H9 (cell line): ENCODE measurements at regions not wholly inside any gene's neighbourhood (a gene's known extent, or its start where the extent isn't known, plus 50 kb on each side); places are given as distances from the start of the nearest gene placed in this dataset.

Experiments used
- DNase-seq: peaks from one replicate; pipeline ENCODE4 v3.0.0-alpha.2; 2017
- H2AFZ ChIP-seq: one replicate; pipeline ENCODE4 v1.6.1; 2013; ENCODE audit warnings: mild to moderate bottlenecking, low read length, control low read depth, moderate library complexity
- H2AK5ac ChIP-seq: 2 replicates; pipeline ENCODE4 v1.6.1; 2013; ENCODE audit warnings: low read length, control low read depth, mixed read lengths; ENCODE audit not compliant: insufficient read length
- H2BK120ac ChIP-seq: one replicate; pipeline ENCODE4 v1.6.1; 2013; ENCODE audit warnings: low read depth, mild to moderate bottlenecking, low read length, control low read depth, inconsistent platforms; ENCODE audit not compliant: poor library complexity, severe bottlenecking
- H2BK12ac ChIP-seq: 2 replicates; pipeline ENCODE4 v1.6.1; 2013; ENCODE audit warnings: low read length, control low read depth, mixed read lengths, low read depth; ENCODE audit not compliant: insufficient read length
- H2BK15ac ChIP-seq: 2 replicates; pipeline ENCODE4 v1.6.1; 2013; ENCODE audit warnings: low read depth, low read length, control low read depth
- H2BK20ac ChIP-seq: one replicate; pipeline ENCODE4 v1.6.1; 2013; ENCODE audit warnings: low read depth, mild to moderate bottlenecking, low read length, control low read depth, inconsistent platforms; ENCODE audit not compliant: poor library complexity, severe bottlenecking
- H2BK5ac ChIP-seq: 2 replicates; pipeline ENCODE4 v1.6.1; 2013; ENCODE audit warnings: low read length, control low read depth, mixed read lengths; ENCODE audit not compliant: insufficient read length
- H3K14ac ChIP-seq: 2 replicates; pipeline ENCODE4 v1.6.1; 2013; ENCODE audit warnings: low read length, control low read depth; ENCODE audit not compliant: insufficient read depth
- H3K18ac ChIP-seq: 2 replicates; pipeline ENCODE4 v1.6.1; 2013; ENCODE audit warnings: low read depth, mild to moderate bottlenecking, mixed read lengths, low read length, control low read depth; ENCODE audit not compliant: insufficient read length
- H3K23ac ChIP-seq: 2 replicates; pipeline ENCODE4 v1.6.1; 2013; ENCODE audit warnings: low read length, control low read depth, mixed read lengths, low read depth; ENCODE audit not compliant: insufficient read length
- H3K23me2 ChIP-seq: 2 replicates; pipeline ENCODE4 v1.6.1; 2013; ENCODE audit warnings: low read depth, mild to moderate bottlenecking, mixed read lengths, low read length, control low read depth; ENCODE audit not compliant: insufficient read length, poor library complexity, severe bottlenecking
- H3K27ac ChIP-seq: 2 replicates; pipeline ENCODE4 v1.5.1; 2013; ENCODE audit warnings: low read length, control low read depth, mixed read lengths, low read depth; ENCODE audit not compliant: insufficient read length
- H3K27me3 ChIP-seq: 2 replicates; pipeline ENCODE4 v1.6.1; 2013; ENCODE audit warnings: low read length, control low read depth, inconsistent platforms; ENCODE audit not compliant: insufficient read depth
- H3K4ac ChIP-seq: 2 replicates; pipeline ENCODE4 v1.6.1; 2013; ENCODE audit warnings: low read depth, mild to moderate bottlenecking, control low read depth, inconsistent platforms, low read length, moderate library complexity
- H3K4me1 ChIP-seq: 2 replicates; pipeline ENCODE4 v1.6.1; 2013; ENCODE audit warnings: low read length, control low read depth, inconsistent platforms; ENCODE audit not compliant: insufficient read depth
- H3K4me2 ChIP-seq: 2 replicates; pipeline ENCODE4 v1.6.1; 2013; ENCODE audit warnings: low read length, control low read depth, mixed read lengths; ENCODE audit not compliant: insufficient read length, insufficient read depth
- H3K56ac ChIP-seq: 2 replicates; pipeline ENCODE4 v1.6.1; 2013; ENCODE audit warnings: low read depth, mild to moderate bottlenecking, mixed read lengths, low read length, control low read depth; ENCODE audit not compliant: insufficient read length
- H3K79me1 ChIP-seq: 2 replicates; pipeline ENCODE4 v1.6.1; 2013; ENCODE audit warnings: low read depth, mild to moderate bottlenecking, moderate library complexity, low read length, control low read depth, inconsistent platforms; ENCODE audit not compliant: insufficient read depth, poor library complexity, severe bottlenecking
- H3K79me2 ChIP-seq: 2 replicates; pipeline ENCODE4 v1.6.1; 2013; ENCODE audit warnings: low read length, control low read depth, inconsistent platforms; ENCODE audit not compliant: insufficient read depth
- H3K9ac ChIP-seq: 2 replicates; pipeline ENCODE4 v1.6.1; 2013; ENCODE audit warnings: low read length, control low read depth, mixed read lengths; ENCODE audit not compliant: insufficient read length; ENCODE audit errors: extremely low read depth
- H3K9me3 ChIP-seq: one replicate; pipeline ENCODE4 v1.6.1; 2013; ENCODE audit warnings: low read depth, low read length, inconsistent platforms; ENCODE audit not compliant: control insufficient read depth
- H3T11ph ChIP-seq: one replicate; pipeline ENCODE4 v1.6.1; 2013; ENCODE audit warnings: mild to moderate bottlenecking, low read length, control low read depth, inconsistent platforms
- H4K20me1 ChIP-seq: one replicate; pipeline ENCODE4 v1.6.1; 2013; ENCODE audit not compliant: control insufficient read depth, insufficient read length, insufficient read depth
- H4K5ac ChIP-seq: 2 replicates; pipeline ENCODE4 v1.6.1; 2013; ENCODE audit warnings: low read depth, mild to moderate bottlenecking, mixed read lengths, low read length, control low read depth; ENCODE audit not compliant: insufficient read length
- H4K8ac ChIP-seq: replicated peaks from 2 replicates; pipeline ENCODE4 v1.6.1; 2013; ENCODE audit warnings: low read length, control low read depth, mixed read lengths, low read depth; ENCODE audit not compliant: insufficient read length
- H4K91ac ChIP-seq: 2 replicates; pipeline ENCODE4 v1.6.1; 2013; ENCODE audit warnings: low read depth, mild to moderate bottlenecking, moderate library complexity, mixed read lengths, low read length, control low read depth; ENCODE audit not compliant: insufficient read length
- H3K27ac Mint-ChIP-seq, 3 experiments: 2 replicates in 2 of 3; 3 replicates in 1 of 3; pipeline ENCODE4 v1.8.0; 2020 to 2021; ENCODE audit warnings: mixed read lengths in 3 of 3, mild to moderate bottlenecking in 1 of 3, moderate library complexity in 1 of 3
- H3K27me3 Mint-ChIP-seq: 2 replicates; pipeline ENCODE4 v1.8.0; 2021; ENCODE audit warnings: low read depth, mild to moderate bottlenecking, moderate library complexity, mixed read lengths
- H3K36me3 Mint-ChIP-seq, 3 experiments: 2 replicates in 2 of 3; 3 replicates in 1 of 3; pipeline ENCODE4 v1.8.0; 2020 to 2021; ENCODE audit warnings: low read depth in 3 of 3, mixed read lengths in 3 of 3; ENCODE audit not compliant: insufficient read depth in 1 of 3
- H3K4me1 Mint-ChIP-seq, 2 experiments: 2 replicates each; pipeline ENCODE4 v1.8.0; 2020; ENCODE audit warnings: mixed read lengths in 2 of 2
- H3K4me3 Mint-ChIP-seq, 2 experiments: 2 replicates in 1 of 2; 3 replicates in 1 of 2; pipeline ENCODE4 v1.8.0; 2020 to 2021; ENCODE audit warnings: mild to moderate bottlenecking in 2 of 2, mixed read lengths in 2 of 2, moderate library complexity in 1 of 2
- H3K9me3 Mint-ChIP-seq, 2 experiments: 2 replicates in 1 of 2; 3 replicates in 1 of 2; pipeline ENCODE4 v1.8.0; 2020; ENCODE audit warnings: mild to moderate bottlenecking in 2 of 2, mixed read lengths in 2 of 2, moderate library complexity in 1 of 2
- WGBS: extraction: QIAGEN DNeasy Blood & Tissue Kit; methylation state at CpG from one replicate; pipeline ENCODE4 v1.1.7; 2013; ENCODE audit warnings: missing lambda C conversion rate, low lambda C conversion rate, mixed read lengths; ENCODE audit not compliant: insufficient read length; ENCODE audit errors: extremely low coverage; 5-methylcytosine and 5-hydroxymethylcytosine counted together
- TF ChIP-seq, protein P1 (sequence below): fragments of 200-600 bp; sonication (generic); conservative IDR thresholded peaks from 3 replicates; pipeline ENCODE4 v1.8.0; 2021; ENCODE audit warnings: antibody characterized with exemption, mild to moderate bottlenecking

DNA sequence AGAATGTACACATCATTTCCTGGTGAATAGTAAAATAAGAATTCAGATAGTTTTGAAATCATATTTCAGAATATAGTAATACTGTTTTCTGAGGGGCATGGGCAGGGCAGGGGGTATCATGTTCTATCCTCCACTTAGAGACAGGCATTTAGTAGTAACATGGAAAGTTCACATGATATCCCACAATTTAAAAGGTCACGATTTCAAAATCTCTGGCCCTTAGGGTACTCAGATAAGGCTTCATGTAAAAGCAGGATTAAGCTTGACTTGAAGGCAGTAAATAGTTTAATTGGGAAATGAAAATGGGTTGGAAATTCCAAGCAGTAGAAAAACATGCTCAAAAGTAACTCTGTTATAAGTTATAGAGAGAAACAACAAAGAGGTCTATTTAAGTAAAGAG, 353.2 kb upstream of the AGTR1 start:
- Histone ChIP-seq H3K23me2 (no peaks in the 10 kb centered on the region), H4K5ac (no peak overlapping the region), H3K27ac (no peak overlapping the region), H2BK120ac (no peak overlapping the region), H3K4me1 (no peaks in the 10 kb centered on the region), H3K14ac (no peak overlapping the region), H3K23ac (no peak overlapping the region), H3K18ac (no peak overlapping the region), H4K91ac (no peak overlapping the region), H3T11ph (no peak overlapping the region), H3K56ac (no peak overlapping the region), H2BK20ac (no peak overlapping the region), H2AK5ac (no peak overlapping the region), H4K8ac (no peak overlapping the region), H3K9ac (no peak overlapping the region), H4K20me1 (no peaks in the 10 kb centered on the region), H3K79me1 (no peaks in the 10 kb centered on the region), H3K79me2 (no peaks in the 10 kb centered on the region), H3K9me3 (no peaks in the 10 kb centered on the region), H2BK15ac (no peak overlapping the region), H3K27me3 (no peaks in the 10 kb centered on the region), H2BK12ac (no peak overlapping the region), H2AFZ (no peak overlapping the region), H3K4me2 (no peak overlapping the region), H2BK5ac (no peak overlapping the region), H3K4ac (no peak overlapping the region)
- no peak overlapping the region for H3K27ac Mint-ChIP-seq
- H3K27me3 Mint-ChIP-seq: no peaks in the 10 kb centered on the region
- no peak overlapping the region; a peak in 1 of 5 replicates for H3K4me3 Mint-ChIP-seq
- TF ChIP-seq, protein P1, sequence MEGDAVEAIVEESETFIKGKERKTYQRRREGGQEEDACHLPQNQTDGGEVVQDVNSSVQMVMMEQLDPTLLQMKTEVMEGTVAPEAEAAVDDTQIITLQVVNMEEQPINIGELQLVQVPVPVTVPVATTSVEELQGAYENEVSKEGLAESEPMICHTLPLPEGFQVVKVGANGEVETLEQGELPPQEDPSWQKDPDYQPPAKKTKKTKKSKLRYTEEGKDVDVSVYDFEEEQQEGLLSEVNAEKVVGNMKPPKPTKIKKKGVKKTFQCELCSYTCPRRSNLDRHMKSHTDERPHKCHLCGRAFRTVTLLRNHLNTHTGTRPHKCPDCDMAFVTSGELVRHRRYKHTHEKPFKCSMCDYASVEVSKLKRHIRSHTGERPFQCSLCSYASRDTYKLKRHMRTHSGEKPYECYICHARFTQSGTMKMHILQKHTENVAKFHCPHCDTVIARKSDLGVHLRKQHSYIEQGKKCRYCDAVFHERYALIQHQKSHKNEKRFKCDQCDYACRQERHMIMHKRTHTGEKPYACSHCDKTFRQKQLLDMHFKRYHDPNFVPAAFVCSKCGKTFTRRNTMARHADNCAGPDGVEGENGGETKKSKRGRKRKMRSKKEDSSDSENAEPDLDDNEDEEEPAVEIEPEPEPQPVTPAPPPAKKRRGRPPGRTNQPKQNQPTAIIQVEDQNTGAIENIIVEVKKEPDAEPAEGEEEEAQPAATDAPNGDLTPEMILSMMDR: no peak
- DNase-seq: no peak
- H3K36me3 Mint-ChIP-seq: peaks cover 2 to 21% (median 10%) of the 10 kb centered on the region in 3 experiments; a peak in 4 of 7 replicates
- peaks cover 18 to 20% of the 10 kb centered on the region in 2 experiments for H3K9me3 Mint-ChIP-seq
- H3K4me1 Mint-ChIP-seq: no peaks in the 10 kb centered on the region
- WGBS: no CpG with 5 or more reads among the region's 1 CpG
